Mammary epithelial cell (primary cell): ENCODE measurements at regions not wholly inside any gene's neighbourhood (a gene's known extent, or its start where the extent isn't known, plus 50 kb on each side); places are given as distances from the start of the nearest gene placed in this dataset.

Source experiments
- EZH2 ChIP-seq: IDR thresholded peaks from 2 replicates; pipeline ENCODE4 v1.6.1; 2012; ENCODE audit warnings: low read length, inconsistent platforms, borderline replicate concordance
- TF ChIP-seq, protein P1 (sequence below), 2 donors: IDR thresholded peaks in 1 of 2; conservative IDR thresholded peaks in 1 of 2; 2 replicates each; pipeline ENCODE4 v1.5.1; 2011 to 2012; ENCODE audit warnings: inconsistent platforms in 2 of 2, low read length in 2 of 2, mild to moderate bottlenecking in 2 of 2, control low read depth in 1 of 2, low read depth in 1 of 2; ENCODE audit not compliant: insufficient read depth in 1 of 2; ENCODE audit errors: extremely low read depth in 1 of 2

DNA sequence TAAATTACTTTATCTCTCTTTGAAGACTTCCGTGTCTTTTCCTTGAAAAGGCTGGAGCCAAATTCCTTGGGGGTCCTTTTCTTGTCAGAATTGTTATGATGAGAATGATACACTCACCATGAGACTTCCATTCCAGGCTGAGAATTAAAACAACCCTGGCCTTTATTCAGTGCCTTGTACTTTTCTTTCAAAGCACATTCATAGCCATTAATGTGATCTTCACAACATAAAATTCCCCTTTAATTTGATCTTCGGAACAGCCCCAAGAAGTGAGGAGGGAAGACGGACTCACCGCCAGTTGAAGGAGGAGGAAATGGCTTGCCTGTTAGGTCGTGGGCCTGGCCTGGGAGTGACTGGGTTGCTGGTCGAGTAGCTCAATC, 127.3 kb downstream of the DDX1 start:
- TF ChIP-seq, protein P1, sequence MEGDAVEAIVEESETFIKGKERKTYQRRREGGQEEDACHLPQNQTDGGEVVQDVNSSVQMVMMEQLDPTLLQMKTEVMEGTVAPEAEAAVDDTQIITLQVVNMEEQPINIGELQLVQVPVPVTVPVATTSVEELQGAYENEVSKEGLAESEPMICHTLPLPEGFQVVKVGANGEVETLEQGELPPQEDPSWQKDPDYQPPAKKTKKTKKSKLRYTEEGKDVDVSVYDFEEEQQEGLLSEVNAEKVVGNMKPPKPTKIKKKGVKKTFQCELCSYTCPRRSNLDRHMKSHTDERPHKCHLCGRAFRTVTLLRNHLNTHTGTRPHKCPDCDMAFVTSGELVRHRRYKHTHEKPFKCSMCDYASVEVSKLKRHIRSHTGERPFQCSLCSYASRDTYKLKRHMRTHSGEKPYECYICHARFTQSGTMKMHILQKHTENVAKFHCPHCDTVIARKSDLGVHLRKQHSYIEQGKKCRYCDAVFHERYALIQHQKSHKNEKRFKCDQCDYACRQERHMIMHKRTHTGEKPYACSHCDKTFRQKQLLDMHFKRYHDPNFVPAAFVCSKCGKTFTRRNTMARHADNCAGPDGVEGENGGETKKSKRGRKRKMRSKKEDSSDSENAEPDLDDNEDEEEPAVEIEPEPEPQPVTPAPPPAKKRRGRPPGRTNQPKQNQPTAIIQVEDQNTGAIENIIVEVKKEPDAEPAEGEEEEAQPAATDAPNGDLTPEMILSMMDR (conservative IDR thresholded peaks at IDR 0.05 in 1 of 2, IDR thresholded peaks at IDR 0.05 in 1 of 2; ENCODE audit: extremely low read depth in 1 of 2, insufficient read depth in 1 of 2, low read depth in 1 of 2, low read length in 2 of 2) = no peak
- TF ChIP-seq EZH2 = no peak
